ENCODE measurements at regions not wholly inside any gene's neighbourhood (a gene's known extent, or its start where the extent isn't known, plus 50 kb on each side); places are given as distances from the start of the nearest gene placed in this dataset.

DNA sequence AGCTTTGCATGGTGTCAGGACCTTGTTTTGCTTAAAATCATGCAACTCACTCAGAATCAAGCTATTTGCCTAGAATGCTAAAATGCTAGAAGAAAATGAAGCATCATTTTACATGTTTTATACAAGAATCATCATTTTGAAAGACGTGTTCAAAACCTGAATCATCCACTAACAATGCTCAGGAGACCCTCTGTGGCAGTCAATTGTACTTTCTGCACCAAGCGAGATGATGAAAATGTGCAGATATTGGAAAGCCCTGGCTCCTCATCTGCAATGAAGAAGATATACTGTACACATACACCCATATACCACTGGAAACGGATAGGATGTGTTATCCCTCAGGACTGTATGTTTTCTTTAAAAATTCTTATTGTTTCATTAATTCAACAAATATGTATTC lies 92.7 kb downstream of the DYRK2 start:
- no peaks in the 10 kb centered on the region for H4K20me1 ChIP-seq (ENCODE audit: insufficient read depth)
- no peak for DNase-seq
- WGBS (ENCODE audit: low lambda C conversion rate), result 56% methylated on average over 3 of the region's 3 CpGs
- H3K27me3 ChIP-seq (ENCODE audit: insufficient read depth), result no peaks in the 10 kb centered on the region
- no peaks in the 10 kb centered on the region for H3K36me3 ChIP-seq (replicated peaks in 1 of 2; ENCODE audit: control insufficient read depth in 1 of 2, insufficient read depth in 2 of 2, low read length in 1 of 2)
- H3K4me1 ChIP-seq (ENCODE audit: control insufficient read depth in 1 of 2, insufficient read depth in 2 of 2, low read depth in 1 of 2, low read length in 1 of 2), result 0 out of 4 replicates have a peak, but pooled peaks cover 2 to 6% of the 10 kb centered on the region in 2 experiments
- no peaks in the 10 kb centered on the region for H3K9me3 ChIP-seq
- no peak overlapping the region for H3K4me3 ChIP-seq (ENCODE audit: low read depth in 2 of 2, low read length in 1 of 2)
- H3K9ac ChIP-seq, result no peak overlapping the region
- TF ChIP-seq JUND (IDR thresholded peaks at IDR 0.05) (peak; percentile 23; the same call in 1 of the 2 replicates), FOXM1 (IDR thresholded peaks at IDR 0.05; ENCODE audit: low read depth) (no peak), FOSL2 (IDR thresholded peaks at IDR 0.05; ENCODE audit: borderline replicate concordance, low read depth) (peak; percentile 29; the same call in 1 of the 2 replicates), MEF2A (IDR thresholded peaks at IDR 0.05; ENCODE audit: borderline replicate concordance, low read depth) (no peak), TCF12 (IDR thresholded peaks at IDR 0.05) (peak; percentile 25; the same call in 1 of the 2 replicates)
- TF ChIP-seq, protein P1, sequence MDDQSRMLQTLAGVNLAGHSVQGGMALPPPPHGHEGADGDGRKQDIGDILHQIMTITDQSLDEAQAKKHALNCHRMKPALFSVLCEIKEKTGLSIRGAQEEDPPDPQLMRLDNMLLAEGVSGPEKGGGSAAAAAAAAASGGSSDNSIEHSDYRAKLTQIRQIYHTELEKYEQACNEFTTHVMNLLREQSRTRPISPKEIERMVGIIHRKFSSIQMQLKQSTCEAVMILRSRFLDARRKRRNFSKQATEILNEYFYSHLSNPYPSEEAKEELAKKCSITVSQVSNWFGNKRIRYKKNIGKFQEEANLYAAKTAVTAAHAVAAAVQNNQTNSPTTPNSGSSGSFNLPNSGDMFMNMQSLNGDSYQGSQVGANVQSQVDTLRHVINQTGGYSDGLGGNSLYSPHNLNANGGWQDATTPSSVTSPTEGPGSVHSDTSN (IDR thresholded peaks at IDR 0.05), result 0 out of 2 replicates have a peak, but pooled peaks have one; percentile 14
- ChIA-PET POLR2A (no interaction called here), CTCF (interaction anchor here (1.5 kb wide), 1 partner anchor 9 kb away, joined by 4 read pairs; no protein-coding TSS in a partner anchor)
- H3F3A ChIP-seq (replicated peaks; ENCODE audit: insufficient read depth), result peaks cover 11% of the 10 kb centered on the region
- no peaks in the 10 kb centered on the region for H3K79me2 ChIP-seq (ENCODE audit: insufficient read depth)
- peak overlapping the region in 1 of 2 experiments; percentile 51; a peak in 2 of 4 replicates for H3K27ac ChIP-seq (ENCODE audit: low read depth in 2 of 2, low read length in 1 of 2)
- no peak overlapping the region for H3K4me2 ChIP-seq
- H2AFZ ChIP-seq (ENCODE audit: low read depth), result peak overlapping the region; percentile 42; the same call in 1 of the 2 replicates
- no peaks in the 10 kb centered on the region for H3K9me2 ChIP-seq

DNA sequence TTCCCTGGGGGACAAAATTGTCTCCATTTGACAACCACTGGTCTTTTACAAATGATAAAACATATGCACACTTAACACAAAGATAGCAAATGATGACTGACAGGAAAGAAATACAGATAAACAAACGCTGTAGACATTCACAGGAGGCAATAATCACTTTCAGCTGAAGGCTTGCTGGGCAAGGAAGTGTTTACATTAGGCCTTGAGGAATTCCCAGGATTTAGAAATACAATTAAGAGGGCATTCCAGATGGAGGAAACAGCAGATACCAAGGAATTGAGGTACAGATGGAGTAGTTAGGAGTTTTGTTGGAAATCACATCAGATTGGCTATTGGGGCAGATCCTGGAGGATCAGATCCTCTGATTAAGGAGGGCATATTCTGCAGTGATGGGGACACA lies 93.9 kb downstream of the DYRK2 start:
- WGBS (ENCODE audit: low lambda C conversion rate), result 15% methylated on average over 1 of the region's 1 CpG
- Histone ChIP-seq H3K9me3 (no peaks in the 10 kb centered on the region), H3K4me2 (no peak overlapping the region), H3K9ac (no peak overlapping the region), H3K27ac (ENCODE audit: low read depth in 2 of 2, low read length in 1 of 2) (peak overlapping the region in 1 of 2 experiments; percentile 47; a peak in 2 of 4 replicates), H3K27me3 (ENCODE audit: insufficient read depth) (no peaks in the 10 kb centered on the region), H3K79me2 (ENCODE audit: insufficient read depth) (no peaks in the 10 kb centered on the region), H2AFZ (ENCODE audit: low read depth) (0 out of 2 replicates have a peak overlapping the region, but pooled peaks have one; percentile 18), H3K36me3 (replicated peaks in 1 of 2; ENCODE audit: control insufficient read depth in 1 of 2, insufficient read depth in 2 of 2, low read length in 1 of 2) (no peaks in the 10 kb centered on the region), H3K9me2 (no peaks in the 10 kb centered on the region), H4K20me1 (ENCODE audit: insufficient read depth) (no peaks in the 10 kb centered on the region), H3F3A (replicated peaks; ENCODE audit: insufficient read depth) (peaks cover 14% of the 10 kb centered on the region), H3K4me3 (ENCODE audit: low read depth in 2 of 2, low read length in 1 of 2) (no peak overlapping the region), H3K4me1 (ENCODE audit: control insufficient read depth in 1 of 2, insufficient read depth in 2 of 2, low read depth in 1 of 2, low read length in 1 of 2) (peaks cover 2 to 10% of the 10 kb centered on the region in 2 experiments; a peak in 1 of 4 replicates)
- TF ChIP-seq YY1 (IDR thresholded peaks at IDR 0.05; ENCODE audit: low read depth) (no peak), SIN3A (IDR thresholded peaks at IDR 0.05; ENCODE audit: borderline replicate concordance, low read depth, low read length) (no peak), TCF12 (IDR thresholded peaks at IDR 0.05) (peak; percentile 31; the same call in 1 of the 2 replicates), GABPA (IDR thresholded peaks at IDR 0.05; ENCODE audit: low read depth) (no peak), POLR2AphosphoS5 (IDR thresholded peaks at IDR 0.05; ENCODE audit: low read depth, low read length) (no peak), CHD2 (IDR thresholded peaks at IDR 0.05; ENCODE audit: low read length, partially characterized antibody) (no peak), RAD21 (IDR thresholded peaks at IDR 0.05; ENCODE audit: low read length) (no peak), TEAD4 (IDR thresholded peaks at IDR 0.05; ENCODE audit: borderline replicate concordance, insufficient read depth) (no peak)
- TF ChIP-seq, protein P2, sequence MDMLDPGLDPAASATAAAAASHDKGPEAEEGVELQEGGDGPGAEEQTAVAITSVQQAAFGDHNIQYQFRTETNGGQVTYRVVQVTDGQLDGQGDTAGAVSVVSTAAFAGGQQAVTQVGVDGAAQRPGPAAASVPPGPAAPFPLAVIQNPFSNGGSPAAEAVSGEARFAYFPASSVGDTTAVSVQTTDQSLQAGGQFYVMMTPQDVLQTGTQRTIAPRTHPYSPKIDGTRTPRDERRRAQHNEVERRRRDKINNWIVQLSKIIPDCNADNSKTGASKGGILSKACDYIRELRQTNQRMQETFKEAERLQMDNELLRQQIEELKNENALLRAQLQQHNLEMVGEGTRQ (IDR thresholded peaks at IDR 0.05; ENCODE audit: borderline replicate concordance, low read depth, low read length), result no peak
- ChIA-PET POLR2A (no interaction called here), CTCF (interaction anchor here (0.6 kb wide), 1 partner anchor 8 kb away, joined by 3 read pairs; no protein-coding TSS in a partner anchor)
- no peak for DNase-seq

All from SK-N-SH (cell line).